ENCODE measurements at regions not wholly inside any gene's neighbourhood (a gene's known extent, or its start where the extent isn't known, plus 50 kb on each side); places are given as distances from the start of the nearest gene placed in this dataset.

DNA sequence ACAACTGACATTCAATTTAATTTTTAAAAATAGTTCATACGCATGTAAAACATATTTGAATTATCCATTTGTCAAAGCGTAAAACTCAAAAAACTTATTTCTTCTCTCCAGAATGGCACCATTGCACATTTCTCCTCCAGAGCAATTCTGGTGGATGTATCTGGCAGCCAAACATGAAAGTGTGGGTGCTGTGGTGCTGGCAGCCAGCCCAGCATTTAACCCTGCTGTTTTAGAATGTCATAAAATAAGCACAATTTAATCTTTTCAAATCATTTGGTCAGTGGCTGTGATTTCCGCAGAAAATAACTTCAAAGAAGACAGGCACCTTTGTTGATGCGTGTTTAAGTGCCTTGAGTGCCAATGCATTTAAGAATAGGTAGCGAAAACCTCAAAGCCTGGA, 302.7 kb upstream of the MEOX2 start:
- DNase-seq: no peak

DNA sequence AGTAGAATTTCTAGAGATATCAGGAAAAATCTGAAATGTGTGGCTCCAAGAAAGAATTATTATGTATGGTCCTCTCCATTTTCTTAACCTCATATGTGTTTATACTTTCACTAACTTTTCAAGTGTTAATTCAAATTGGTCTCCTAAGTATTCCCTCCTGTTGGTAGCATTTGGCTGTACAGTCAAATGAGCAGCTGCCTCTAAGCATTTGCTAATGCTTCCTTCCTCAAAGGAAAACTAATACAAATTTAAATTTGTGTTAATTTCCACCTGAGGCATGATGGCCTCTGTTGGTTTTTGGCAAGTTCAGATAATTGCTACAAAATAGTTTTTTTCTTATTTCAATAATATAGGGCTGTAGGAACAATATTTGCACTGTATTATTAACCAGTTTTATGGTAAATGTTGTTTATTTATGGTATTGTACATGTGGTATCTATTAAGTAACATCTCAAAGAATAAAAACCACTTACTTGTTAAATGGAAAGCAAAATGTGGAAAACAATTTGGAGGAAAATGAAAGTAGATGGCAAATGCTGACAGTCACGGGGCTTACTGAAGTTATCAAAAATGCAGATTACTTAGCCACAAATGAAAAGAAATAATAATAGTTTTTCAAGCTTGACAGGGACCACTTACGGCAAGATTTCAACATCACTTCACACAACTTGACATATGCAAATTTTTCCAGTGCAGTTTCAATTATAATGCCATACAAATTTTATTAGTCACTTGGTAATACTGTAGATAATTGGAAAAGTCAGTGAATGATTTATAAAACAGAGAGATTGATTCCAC, 299.3 kb upstream of the MEOX2 start:
- DNase-seq: no peak

DNA sequence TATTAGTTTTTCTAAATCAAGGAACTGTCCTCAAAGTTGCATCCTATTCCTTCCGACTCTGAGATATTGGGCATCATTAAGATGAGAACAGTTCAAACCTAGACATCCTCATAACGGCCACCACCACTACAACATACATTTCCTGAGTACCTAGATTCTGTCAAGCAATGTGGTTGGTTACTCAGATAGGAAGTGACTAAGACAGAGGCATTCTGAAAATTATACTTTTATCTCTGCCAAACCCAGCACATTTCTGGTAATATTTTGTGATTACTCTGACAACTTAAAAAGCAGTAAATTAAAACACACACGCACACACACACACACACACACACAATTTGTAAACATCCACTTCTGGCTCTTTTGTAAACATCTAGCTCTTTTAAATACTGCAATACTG, 291.2 kb upstream of the MEOX2 start:
- no peak for DNase-seq

DNA sequence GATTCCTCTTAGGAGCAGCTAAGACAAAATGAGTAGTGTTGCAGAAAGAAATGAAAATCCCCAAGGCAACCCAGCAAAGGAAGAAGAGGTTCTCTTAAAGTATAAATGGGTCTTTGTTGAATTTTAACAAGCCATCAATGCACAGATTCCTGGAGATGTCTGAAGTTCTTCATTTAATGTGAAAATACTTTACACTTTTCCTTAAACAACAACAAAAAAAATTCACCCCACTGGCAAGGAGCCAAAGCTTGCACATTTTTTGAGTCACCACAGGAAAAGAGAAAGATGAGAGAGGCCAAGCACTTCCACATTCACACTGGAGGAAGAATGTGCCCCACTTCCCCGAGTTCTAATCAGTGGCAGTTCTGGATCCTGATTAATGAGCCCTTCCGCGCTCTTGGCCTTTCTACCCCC, 286.4 kb upstream of the MEOX2 start:
- no peak for DNase-seq

DNA sequence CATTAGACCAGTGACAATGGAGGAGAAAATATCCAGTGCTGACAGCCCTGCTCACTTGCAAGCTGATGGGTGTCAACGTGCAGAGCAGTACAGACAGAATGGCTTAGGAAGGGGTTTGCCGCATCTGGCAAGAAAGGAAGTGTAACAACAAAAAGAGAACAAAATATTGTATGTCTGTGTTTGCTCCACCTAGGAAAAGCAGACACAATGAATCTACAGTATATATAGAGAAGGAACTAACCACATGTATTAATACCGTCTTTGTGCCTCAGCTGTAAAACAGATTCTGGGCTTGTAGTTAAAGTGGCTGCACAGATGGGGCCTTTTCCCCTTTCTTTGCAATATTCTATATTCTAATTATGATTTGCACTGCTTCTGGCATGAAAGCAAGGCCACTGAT, 281.1 kb upstream of the MEOX2 start:
- no peak for DNase-seq

DNA sequence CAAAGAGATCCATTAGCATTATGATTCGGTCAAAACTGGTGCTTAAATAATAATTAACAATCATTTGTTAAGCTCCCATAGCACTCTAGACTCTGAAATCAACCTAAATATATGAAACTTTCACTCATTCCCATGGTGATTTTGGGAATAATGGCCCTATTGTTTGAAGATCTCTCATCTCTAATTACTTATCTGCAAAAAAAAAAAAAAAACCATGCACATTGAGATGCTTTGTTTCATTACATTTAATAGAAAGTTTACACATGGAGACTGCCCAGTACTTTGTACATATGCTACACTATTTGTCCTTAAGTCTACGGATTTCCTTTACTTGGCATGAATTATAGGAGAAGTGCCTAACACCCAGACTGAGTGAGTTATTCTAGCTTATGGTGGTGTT, 280.6 kb upstream of the MEOX2 start:
- DNase-seq: no peak

DNA sequence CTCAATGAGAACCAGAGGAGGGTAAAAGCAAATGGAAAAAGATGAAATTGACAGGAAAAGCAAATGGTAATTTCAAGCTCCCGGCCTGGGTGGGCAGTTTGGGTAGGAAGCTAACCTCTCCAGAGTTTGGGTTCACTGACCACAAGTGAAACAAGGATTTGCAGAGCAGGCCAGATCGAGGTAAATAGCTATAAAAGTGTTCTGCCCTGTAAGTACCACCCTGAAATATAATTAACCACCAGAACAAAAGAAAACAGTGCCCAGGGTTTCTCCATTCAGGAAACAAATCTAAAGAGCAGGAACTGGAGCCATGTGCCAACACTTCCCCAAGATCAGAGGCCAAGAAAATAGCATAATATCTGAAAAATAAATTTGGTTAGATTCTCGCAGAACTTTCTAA, 276.7 kb upstream of the MEOX2 start:
- DNase-seq: no peak

DNA sequence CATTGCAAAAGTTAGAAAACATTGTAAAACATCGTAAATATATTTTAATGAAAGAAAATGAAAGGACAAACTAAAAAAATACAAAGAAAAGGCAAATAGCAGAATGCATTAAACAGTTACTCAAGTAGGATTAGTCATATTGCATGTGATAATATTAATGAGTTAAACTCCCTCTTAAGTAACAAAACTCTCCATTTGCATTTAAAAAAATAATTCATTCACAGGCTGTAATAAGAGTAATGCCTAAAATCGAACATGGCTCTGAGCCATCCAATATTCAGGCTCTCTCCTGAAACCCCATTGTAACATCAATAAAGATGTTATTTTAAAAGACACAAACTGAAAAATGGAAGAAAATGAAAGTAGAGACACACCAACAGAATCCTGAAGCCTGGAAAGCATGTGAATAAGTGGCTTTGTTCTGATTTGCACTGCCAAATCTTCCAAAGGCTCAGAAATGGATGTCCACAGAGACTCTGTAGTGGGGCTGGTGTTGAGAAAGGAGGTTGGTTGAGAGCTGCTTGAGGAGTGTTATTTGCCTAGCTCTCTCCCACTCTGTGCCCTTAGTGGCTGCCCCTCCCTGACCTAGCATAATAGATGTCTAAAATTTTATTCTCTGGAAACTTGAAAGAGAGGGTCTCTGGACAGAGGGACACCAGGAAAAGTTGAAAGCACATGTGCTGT, 268.3 kb upstream of the MEOX2 start:
- DNase-seq: no peak

DNA sequence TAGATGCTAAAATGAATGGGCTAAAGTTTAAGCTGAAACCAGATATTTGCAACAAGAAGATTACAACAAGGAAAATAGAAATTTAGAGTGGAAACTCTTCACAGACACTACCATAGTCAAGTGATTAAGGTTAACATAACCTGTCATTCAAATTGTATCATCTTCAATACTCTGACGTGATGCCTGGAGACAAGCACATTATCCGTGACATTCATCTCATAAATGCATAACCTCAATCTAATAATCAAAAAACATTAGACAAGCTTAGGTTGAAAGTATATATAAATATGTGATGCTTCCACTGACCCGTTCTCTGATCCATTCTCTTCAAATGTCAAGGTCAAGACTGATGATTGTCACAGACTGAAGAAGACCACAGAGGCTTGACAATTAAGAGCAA, 263.8 kb upstream of the MEOX2 start:
- DNase-seq: no peak

DNA sequence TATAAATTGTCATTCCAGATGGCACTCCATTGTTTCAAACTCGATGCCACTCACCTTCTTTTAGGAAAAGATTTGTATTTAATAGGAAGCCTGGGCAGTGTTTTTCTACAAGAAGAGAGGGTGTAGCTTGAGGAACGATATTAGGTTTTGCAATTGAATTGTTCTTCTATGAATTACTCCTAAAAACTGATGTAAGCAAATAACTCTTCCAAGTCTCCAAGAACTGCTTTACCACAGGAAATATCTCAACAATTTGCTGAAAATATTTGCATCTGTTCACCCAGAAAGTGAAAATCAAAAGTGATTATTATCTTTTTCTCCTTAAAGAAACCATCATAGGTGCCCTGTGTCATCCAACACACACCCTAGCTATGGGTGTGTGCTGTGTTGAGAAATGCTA, 261.3 kb upstream of the MEOX2 start:
- no peak for DNase-seq

DNA sequence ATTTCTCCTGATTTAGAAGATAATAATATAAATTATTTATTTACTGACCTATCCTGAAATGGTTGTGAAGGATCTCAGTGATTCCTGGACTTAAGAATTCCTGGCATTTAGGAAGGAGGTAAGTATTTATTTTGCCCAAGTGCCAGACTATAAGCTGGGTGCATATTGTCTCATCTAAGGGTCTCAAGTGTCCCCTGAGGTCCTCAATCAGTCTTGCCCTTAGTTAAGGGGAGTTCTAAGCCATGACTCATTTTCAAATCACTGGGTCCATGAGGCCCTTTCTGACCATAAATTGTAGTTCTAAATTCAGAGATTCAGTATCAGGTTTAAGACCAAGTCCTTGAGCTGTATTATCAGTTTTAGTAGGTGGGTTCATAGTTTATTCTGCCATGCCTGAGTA, 251.6 kb upstream of the MEOX2 start:
- no peak for DNase-seq

DNA sequence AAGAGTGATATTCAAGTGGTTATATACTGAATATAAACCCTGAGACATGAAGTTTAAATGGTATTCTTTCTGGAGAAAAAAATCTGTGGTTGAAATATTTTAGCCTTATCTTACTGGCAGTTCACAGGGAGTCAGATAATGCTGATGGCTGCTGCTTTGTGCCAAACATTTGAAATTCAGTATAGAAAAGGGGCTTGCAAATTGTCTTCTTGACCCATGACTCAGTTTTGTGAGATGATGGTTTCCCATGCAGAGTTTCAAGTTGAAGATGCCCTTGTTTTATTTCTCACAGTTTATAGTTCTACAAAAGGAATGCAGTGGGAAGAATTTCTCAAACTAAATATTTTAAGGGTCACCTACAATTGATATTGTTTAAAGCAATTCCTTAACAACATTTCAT, 251.1 kb upstream of the MEOX2 start:
- DNase-seq: no peak

DNA sequence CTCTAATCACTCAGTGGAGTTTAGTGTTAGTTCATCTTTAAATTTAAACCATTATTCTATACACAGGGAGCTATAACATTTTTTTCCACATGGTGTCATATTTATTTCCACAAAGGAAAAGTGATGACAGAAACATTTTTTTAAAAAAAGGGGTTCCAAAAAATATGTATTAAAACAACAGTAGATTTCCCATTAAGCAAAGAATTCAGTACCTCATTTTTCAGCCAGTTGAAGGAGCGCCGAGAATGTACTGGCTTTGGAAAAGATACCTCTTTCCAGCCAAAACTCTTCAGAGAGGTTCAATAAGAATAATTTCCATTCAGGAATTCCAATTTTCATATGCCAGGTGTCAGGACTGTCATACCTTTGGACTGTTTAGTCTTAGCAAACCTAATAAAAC, 250.5 kb upstream of the MEOX2 start:
- no peak for DNase-seq

DNA sequence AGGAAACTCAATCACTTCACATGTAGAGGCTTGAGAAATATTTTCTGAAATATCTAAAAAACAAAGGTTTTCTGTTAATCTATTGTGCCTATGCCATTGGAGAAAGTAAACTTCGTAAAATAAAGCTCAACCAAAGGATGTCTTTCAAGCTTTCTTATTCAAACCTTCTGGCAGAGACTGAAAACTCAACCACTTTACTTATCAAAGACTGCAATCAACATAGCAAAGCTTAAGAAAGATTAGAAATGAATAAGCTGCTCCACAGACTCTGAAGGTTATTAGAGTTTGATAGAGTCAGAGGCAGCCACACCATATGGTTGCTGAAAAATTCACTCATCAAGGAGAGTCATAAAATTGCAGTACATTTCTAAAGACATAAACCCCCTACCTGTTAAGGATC, 245.8 kb upstream of the MEOX2 start:
- no peak for DNase-seq

DNA sequence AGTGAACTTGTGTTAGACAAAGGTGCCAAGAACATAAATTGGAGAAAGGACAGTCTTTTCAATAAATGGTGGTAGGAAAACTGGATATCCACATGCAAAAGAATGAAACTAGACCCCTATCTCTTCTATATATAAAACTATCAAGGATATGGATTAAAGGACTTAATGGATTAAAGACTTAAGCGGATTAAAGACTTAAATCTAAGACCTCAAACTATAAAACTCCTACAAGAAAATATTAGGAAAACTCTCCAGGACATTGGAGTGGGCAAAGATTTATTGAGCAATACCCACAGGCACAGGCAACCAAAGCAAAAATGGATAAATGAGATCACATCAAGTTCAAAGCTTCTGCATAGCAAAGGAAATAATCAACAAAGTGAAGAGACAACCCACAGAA, 242.9 kb upstream of the MEOX2 start:
- DNase-seq: no peak

DNA sequence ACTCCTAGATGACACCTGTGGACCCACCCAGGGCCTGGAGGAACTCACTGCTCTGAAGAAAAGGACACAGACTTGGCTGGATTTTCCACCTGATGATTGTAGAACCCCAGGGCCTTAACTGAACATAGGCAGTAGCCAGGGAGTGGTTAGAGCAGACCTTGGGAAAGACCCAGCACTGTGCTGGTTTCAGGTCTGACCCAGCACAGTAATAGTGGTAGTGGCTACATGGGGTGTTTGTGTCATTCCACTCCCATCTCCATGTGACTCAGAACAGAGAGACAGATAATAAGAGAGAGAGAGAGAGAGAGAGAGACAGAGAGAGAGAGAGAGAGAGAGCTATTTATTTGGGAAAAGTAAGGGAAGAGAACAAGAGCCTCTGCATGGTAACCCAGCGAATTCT, 239.1 kb upstream of the MEOX2 start:
- no peak for DNase-seq

DNA sequence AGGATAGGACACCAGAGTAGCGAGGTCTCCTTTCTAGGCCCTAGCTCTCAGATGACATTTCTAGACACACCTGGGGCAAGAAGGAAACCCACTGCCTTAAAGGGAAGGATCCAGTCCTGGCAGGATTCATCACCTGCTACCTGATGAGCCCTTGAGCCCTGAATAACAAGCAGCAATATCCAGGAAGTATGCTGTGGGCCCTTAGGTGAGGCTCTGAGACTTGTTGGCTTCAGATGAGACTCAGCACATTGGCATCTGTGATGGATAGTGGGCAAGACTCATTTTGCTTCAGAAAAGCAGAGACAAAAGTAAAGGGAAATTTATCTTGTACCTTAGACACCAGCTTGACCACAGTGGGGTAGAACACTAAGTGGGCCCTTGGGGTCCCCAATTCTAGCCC, 238.4 kb upstream of the MEOX2 start:
- DNase-seq: no peak

DNA sequence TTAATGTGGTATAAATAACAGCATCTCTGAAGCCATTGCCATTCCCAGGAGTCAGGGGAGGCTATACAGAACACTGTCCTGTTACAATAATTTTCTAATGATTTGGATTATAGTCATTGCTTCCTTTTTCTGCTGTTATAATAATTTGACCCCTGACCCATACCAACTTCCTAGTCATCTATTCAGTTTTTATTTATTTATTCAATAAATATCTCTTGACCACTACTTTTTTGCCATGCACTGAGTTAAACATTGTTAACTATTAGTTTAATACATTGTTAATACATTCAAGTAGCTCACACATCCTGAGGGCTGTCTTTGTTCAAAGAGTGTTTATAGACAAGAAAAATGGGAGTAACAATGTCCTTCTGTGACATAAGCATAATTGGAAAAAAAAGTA, 235.5 kb upstream of the MEOX2 start:
- DNase-seq: no peak

DNA sequence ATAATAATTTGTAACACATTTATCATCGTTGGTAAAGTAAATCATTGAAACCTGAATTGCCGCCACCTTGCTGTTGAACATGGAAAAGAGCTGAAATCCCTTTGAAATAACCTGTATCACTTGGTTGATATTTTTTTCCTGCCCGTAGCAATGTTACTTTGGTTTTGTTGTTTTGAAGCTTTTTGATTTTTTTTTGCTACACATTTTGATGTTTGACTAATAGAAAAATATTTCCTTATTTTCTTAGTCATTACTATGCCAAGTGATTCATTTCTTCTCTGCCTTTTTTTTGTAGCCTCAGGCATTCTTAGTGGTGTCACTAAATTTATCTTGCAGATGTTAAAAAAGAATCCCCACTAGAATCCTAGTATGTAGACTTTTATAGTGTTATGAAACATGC, 235.1 kb upstream of the MEOX2 start:
- no peak for DNase-seq

DNA sequence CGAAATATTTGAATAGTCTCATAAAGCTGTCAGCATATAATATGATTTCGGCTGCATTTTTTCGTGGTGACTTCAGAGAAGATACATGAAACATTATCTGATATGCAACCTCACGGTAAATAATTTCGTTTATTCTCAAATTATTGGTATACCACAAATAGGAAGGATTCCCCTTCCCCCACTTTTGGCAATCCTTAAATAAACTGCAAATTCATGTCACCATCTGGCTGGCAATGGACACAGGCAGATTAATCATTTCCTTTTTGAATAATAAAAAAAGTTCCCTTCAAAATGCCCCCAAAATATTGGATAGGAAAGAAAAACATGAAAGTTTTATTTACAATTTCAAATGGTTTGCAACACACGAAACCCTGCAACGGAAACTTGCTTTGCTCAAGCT, 234.5 kb upstream of the MEOX2 start:
- no peak for DNase-seq

DNA sequence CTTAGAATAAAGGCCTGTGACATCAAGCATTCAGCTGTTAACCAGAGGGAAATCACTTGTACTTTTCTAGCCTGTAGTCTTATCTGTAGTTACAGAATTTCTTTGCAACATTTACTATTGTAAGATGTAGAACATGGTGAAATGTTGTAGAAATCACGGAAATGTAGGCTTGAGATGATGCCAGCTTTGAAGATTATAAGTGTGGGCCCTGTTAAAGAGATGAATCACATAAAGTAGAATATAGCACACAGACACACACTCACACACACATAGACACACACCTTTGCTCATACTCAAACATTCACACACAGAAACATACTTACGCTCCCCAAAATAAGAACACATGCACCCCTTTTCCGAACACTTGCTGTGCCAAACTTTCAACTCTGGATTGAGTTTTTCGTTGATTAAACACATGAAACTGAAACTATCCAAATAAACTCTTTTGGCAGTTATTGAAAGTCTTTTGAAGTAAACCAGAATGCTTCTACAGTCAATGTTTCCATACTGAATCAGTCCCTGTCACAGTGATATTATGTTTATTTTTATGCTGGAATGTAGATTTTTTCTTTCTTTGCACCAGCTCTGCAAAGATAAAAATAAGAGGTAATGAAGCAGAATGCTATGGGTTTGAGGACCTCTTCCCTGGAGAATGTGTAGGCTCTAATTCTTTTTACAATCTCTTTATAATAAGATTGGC, 230.3 kb upstream of the MEOX2 start:
- no peak for DNase-seq

DNA sequence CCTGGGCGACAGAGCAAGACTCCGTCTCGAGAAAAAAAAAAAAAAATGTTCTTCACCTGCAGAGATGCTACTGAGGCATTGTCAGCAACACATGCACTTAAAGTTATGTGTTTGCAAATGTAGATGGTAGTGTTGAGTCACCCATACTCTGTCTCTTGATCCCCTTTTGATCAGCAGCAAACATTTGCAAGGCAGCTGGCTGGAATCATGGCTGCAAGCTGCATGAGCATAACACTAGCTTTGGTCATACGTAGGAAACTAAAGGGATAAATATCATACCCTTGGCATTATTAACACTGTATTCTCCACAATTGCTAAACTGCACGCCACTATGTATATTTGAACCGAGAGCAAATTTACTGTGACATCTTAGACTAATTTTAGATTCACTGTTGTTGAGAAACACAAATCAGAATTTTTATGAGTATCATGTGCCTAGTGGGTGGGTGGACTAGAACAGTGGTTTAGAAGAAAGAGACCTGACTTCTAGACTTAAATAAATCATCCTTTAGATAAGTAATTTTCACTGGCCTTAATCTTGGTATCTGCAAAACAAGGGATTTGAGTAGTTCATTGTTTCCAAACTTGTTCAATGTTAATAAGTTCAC, 229.3 kb upstream of the MEOX2 start:
- no peak for DNase-seq

DNA sequence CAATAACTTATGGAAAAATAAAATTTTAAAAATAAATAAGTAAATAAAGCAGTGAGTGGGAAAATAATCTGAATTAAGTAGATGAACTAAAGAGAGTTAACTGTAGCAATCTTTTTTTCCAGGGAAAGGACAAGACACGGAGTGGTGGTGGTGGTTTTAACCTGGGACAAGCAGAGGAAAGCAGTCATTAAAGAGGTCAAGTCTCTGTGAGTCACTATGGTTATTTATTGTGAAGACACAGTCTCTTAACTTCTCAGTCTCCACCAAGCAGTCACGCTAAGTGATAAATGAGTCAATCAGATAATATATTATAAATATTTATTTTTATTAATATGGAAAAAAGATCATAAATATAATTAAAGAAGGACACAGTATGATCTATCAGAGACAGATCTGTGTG, 228.1 kb upstream of the MEOX2 start:
- DNase-seq: no peak

DNA sequence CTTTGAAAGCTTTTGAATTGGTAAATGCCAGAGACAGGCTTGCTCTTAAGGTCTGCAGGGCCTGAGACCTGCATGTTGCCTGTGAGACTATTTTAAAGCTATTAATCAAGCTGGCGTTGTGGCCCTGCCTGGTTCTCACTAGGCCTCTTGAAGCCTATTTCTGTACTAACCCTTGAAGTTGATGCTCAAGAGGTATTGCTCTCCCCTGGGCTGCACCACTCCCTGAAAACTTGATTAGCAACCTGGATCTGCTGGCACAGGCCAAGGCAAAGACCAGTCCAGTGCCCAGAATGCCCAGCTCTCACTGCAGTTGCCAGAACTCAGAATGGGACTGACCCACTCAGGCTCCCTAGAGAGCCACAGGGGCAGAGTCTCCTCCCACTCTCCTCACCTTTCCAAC, 220.0 kb upstream of the MEOX2 start:
- no peak for DNase-seq
